Pons (tissue), 1 donor: ENCODE measurements at regions not wholly inside any gene's neighbourhood (a gene's known extent, or its start where the extent isn't known, plus 50 kb on each side); places are given as distances from the start of the nearest gene placed in this dataset.
"Not testable (repeated sequence)": the region's sequence is repeated elsewhere in the genome, so short reads cannot be mapped to it uniquely, and the experiment has no call there.

Experiments used
- DNase-seq: peaks from one replicate; pipeline ENCODE4 v3.0.0-alpha.2; 2016; ENCODE audit warnings: low spot score

DNA sequence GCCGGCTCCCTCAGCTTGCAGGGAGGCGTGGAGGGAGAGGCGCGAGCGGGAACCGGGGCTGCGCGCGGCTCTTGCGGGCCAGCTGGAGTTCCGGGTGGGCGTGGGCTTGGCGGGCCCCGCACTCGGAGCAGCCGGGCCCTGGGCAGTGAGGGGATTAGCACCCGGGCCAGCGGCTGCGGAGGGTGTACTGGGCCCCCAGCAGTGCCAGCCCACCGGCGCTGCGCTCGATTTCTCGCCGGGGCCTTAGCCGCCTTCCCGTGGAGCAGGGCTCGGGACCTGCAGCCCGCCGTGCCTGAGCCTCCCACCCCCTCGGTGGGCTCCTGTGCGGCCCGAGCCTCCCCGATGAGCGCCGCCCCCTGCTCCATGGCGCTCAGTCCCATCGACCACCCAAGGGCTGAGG, 588.9 kb upstream of the SLC35B3 start:
- DNase-seq, result not testable (repeated sequence)

DNA sequence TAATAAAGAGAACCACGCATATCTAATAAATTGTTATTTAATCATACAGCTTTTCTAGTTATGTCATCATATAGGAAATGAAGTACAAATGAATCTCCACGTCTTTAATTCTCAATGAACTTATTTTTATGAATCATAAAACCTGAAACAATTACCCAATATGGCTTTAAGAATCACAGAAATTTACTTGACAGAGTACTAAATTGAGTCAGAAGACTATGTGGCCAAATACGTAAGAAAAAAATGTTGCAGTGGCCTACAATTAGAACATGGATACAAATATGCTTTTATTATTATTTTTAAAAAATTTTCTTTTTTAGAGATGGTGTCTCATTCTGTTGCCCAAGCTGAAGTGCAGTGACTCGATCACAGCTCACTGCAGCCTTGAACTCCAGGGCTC, 584.7 kb upstream of the SLC35B3 start:
- no peak for DNase-seq

DNA sequence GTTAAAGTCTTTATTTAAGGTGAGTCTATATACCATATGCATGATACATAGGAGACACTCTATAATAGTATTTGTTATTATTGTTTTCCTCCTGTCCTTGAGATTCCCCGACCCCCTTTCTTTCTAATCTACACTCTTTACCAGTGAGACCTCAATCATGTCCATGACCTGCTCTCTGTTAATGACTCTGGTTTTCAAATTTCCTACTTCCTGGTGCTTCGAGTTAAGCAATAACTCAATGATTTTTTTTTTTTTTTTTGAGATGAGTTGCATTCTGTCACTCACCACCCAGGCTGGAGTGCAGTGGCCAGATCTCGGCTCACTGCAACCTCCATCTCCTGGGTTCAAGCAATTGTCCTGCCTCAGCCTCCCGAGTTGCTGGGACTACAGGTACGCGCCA, 574.6 kb upstream of the SLC35B3 start:
- no peak for DNase-seq

DNA sequence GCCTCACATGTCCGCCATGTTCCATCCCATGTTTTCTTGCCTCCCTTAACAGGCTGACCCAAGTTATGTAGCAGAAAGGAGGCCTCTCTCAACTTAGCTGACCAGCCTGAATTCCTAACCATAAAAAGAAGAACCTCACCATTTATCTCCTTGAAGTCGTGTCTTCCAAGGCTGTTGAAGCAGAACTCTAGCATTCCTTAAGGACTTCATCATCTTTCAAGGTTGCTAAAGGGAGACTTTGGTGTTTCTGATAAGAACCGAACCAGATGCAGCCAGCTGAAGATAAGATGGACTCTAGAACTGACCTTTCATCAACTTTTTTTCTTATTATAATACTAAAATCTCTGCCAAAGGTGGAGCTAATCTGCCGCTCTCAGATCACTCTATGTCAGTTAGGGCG, 571.7 kb upstream of the SLC35B3 start:
- DNase-seq, result no peak

DNA sequence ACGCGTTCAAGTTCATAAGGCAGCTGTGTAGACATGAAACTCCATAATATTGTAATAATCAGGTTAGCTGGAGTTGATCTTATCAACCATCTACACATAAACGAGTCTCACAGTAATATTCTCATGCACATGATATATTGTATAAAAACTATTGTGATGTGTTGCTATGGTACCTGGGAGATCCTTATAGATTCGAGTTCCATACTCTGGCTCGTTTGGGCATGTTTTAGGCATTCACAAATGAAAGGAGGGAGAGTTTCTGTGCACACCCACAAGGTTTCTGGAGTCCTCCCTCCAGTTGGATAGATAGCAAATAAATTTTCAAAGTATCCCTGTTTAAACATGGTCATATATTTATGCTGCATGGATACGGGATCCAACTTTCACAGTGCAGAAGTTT, 567.5 kb upstream of the SLC35B3 start:
- no peak for DNase-seq

DNA sequence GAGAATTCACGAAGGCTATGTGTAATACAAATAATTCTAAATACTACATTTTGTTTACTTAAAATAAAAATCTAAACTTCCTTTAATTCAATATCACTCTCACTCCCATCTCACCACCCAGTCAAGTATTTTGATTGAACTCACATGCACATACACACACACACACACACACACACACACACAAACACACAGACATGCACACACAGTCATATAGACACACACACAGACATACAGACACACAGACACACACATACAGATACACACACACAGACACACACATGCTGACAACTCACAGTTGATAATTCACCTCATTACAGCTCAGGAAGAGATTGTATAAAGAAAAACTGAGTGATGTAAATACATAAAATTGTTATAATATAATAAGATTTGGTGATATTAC, 559.8 kb upstream of the SLC35B3 start:
- no peak for DNase-seq

DNA sequence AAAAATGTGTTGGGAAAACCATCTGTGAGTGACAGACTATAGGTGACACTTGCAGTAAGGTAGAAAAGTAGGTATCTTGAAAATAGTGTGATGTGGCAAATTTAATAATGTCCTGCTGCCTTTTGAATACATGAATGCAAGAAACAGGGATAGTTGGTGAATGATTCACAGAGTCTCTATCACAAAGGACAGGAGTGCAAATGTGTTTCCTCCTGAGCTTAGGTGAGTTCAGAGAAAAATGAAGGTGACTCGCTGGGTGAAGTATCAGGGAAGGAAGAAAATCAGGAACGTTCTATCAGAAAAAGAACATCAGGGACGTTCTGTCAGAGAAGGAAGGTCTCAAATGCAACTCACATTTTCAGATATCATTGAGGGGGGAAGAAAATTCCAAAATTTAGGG, 557.8 kb upstream of the SLC35B3 start:
- DNase-seq, result no peak

DNA sequence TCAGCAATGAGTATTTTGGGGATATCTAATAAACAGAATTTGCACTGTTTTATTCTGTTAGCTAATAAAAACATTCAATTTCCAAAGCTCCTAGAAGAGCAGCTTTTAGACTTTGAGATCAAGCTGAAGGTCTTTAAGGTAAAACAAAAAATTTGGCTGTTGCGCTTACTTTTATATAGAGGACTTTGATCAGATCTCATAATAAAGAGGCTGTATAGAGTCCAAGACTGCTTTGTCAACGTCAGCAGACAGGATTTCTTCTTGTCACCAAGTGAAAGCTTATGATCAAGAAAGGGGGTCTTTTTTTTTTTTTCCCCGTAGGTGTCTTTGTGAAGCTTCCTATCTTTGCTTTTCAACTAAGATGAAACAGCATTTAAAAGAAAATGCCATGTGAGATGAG, 556.5 kb upstream of the SLC35B3 start:
- no peak for DNase-seq

DNA sequence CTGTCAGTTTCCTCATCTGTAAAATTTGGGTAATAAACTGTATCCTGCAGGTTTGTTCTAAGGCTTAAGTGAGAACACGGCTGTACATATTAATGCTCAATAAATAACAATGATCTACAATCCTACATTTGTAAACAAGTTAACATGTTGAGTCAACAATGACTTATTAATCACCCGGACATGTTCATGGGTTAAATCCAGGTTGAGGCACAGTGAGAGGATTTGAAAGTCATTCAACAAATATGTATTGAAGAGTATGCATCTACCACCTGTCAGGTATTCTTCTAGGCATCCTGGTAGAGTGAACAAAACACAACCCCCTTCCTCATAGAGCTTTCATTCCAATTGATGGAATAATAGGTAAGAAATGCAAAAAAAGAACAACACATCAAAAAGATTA, 554.7 kb upstream of the SLC35B3 start:
- DNase-seq, result no peak

DNA sequence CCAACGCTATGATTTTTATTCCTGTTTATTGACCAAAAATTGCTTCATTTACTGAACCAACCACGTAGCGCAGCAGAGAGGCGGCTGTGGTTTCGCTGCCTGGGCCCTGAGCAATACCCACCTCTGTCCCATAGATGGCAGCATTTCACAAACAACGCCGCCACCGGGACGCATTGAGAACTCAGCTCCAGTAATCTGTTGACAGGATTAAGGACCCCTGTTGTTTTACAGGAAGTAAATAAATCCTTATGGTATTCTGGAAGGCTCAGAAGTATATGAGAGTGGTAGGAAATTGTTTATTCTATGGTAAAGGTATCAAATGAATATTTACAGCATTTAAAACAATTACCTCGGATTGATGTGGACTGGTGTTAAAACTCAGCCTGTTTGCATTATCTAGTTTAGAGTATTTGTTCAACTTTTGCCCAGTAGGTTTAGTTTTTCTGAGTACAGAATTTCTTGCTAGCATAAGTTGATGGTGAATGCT, 547.9 kb upstream of the SLC35B3 start:
- peak; percentile 53 for DNase-seq

DNA sequence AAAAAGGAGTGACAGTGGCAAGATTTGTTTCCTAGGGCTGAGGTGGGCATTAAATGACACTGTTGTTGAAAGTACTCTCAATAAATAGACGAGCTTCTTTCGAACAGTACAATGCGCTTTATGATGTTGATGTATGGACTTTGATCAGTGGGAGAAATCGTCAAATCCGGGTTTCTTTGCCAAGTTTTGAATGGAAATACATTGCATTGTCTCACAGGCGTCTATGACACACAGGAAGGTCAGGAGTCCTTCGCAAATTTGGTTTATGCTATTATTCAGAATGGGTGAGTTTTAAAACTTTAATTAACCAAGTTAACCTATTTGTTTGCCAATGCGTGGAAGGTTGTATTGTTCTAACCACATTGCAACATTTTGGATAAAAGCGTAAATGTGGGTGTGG, 547.3 kb upstream of the SLC35B3 start:
- no peak for DNase-seq

DNA sequence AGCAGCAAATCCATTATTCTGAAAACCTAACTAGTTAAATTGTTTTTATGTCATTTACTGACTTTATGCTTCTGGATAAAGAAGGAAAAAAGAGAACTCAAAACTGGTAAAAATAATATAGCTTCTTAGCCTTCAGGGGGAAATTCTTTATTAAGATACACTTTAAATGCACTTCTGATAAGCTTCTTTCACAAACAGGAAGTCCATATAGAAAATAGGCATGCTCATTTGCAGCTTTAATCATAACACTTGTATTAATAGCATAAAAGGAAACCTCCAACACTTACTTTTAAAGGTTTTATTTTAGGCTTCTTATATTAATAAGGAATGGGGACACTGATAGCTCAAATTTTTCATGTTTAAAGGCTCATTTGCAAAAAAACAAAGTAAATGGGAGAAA, 538.0 kb upstream of the SLC35B3 start:
- no peak for DNase-seq

DNA sequence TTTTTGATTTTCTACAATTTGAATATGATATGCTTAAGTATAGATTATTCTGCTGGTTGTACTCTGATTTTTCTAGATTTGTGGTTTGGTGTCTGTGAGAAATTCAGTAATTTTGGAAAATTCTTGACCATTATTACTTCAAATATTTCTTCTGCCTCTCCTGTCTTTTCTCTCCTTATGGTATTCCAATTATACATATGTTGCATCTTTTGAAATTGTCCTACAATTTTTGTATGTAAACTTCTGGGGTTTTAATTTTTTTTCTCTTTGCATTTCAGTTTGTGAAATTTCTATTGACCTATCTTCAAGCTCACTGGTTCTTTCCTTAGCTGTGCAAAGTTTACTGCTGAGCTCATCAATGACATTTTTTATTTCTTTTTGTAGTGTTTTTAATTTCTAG, 534.4 kb upstream of the SLC35B3 start:
- no peak for DNase-seq

DNA sequence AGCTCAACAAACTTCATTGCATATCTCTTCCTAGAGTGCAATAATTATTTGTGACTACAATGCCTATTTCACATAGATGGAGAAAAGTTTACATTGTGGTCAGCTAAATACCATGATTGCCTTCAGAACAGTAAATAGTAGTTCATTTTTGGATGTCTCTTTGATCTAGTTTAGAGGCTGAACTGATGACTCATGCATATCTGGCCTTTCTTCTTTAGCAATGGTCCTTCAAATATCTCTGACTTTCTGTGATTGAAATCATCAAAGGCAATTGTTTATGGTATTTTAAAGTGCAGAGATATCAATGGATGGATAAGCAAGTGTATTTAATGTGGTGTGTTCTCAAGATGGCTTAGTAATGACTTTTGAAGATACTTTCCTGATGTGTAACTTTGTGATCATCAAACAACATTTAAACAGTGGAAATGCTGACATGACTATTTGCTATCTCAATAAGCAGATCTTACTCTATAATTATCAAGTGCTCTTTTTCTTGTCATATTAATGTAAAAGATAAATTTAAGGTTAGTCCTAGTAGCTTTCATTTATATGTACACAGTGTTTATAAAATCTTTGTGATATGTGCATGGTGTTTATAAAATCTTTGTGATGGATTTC, 523.7 kb upstream of the SLC35B3 start:
- DNase-seq, result no peak

DNA sequence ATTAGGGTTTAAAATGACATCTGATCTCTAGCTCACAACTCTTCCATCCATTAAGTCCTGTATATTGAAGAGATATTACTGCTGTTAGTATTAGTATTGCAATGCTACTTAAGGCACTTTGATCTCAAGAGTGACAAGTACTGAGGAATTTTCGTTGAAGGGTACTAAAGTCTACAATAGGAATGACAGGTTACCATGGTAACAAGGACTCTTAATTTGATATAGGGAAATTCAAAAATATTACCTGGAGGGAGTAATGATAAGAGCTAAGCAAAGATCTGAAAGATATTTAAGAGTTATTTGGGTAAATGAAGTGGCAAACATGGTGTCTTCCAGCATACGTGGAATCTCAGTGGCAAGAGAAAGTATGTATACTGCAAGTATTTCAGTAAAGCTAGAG, 518.0 kb upstream of the SLC35B3 start:
- no peak for DNase-seq

DNA sequence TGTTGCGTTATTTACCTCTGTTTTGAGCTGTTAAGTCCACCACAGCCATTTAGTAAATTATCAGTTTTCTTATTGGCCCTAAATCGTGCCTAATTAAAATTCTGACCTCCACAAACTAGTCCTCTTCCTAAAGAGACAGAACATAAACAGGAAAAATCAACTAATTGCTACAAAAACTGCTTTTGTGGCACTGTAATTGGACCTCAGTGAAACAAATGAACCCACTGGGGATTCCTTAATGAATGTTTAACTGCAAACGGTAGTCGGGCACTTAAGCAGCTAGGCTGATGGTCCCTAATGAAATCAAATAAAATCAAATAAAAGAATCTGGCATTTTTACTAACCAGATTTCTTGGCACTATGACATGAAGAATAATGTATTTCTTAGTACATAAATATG, 513.4 kb upstream of the SLC35B3 start:
- DNase-seq, result no peak

DNA sequence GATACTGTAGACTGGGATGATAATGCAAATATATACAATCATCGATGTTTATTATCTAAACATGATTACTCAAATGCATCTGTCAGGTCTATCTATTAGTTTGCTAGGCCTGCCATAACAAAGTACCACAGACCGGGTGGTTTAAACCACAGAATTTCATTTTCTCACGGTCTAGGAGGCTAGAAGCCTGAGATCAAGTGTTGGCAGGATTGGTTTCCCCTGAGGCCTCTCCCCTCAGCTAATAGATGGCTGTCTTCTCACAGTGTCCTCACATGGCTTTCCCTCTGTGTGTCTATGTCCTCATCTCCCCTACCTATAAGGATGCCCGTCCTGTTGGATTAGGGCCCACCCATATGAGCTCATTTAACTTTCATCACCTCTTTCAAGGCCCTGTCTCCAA, 512.6 kb upstream of the SLC35B3 start:
- no peak for DNase-seq

DNA sequence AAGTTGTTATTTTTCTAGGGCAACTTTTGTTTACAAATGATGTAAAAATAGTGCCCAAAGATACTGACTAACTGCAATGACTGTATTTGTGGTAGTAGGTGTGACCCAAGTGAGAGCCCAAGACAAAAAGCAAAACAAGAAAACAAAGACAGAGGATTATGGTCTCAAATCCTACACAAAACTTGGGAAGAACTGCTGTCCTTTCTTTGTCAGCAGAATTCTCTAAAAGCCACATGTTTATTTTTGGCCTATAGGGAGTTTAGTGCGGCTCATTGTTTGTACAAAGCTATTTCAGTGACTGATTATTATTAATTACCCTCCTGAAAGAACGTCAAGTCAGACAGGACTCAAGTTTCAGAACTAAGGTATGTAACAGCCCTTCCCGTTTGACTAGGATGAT, 509.2 kb upstream of the SLC35B3 start:
- no peak for DNase-seq

DNA sequence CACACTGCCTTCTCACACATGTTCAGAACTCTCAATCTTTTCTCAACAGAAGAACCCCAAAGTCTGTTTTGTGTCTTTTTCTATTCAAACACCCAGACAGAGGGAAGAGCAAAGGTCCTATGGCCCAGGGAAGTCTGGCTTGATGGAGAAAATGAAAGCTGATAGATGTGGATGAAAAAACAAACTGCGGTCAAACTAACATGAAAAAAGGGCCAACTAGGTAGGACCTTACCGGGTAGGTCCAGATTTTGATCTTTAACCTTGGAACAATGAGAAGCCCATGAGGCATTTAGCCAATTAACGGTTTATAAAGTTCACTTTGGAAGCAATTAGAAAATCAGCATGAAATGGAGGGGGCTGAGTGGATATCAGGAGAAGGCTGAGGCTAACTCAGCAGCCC, 507.7 kb upstream of the SLC35B3 start:
- DNase-seq, result no peak

DNA sequence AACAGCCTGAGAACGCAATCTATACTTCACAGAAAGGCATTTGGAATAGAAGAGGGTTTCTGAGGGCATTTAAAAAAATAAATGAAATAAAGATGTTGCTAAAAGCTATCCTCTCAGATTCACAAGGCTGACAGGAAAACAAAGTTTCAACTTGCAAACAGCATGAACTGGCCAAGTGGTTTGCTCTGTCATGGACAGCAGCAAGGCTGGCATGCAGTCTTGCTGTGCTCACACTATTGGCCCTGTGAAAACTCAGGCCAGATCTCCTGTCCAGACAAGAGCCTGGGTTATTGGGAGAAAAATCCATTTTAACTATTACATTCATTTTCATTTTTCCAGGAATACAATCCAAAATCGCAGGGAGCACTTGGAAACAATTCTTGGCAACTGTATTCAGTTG, 506.2 kb upstream of the SLC35B3 start:
- DNase-seq, result no peak

DNA sequence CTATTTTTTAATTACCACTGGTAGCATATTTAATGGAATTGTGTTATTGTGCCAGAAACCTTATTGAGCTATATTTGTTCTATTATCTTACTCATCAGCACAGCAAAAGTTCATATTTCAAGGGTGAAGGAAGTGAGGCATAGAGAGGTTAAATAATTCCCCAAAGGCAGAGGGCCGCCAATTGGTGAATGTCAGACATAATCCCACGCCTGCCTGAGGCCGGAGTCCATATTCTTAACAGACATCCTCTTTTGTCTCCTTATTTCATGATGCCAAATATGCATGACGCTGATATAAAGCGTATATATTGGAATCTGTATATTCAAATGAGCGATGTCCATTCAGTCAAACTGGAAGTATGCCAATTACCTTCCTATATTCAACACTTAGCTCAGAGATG, 505.0 kb upstream of the SLC35B3 start:
- DNase-seq, result no peak

DNA sequence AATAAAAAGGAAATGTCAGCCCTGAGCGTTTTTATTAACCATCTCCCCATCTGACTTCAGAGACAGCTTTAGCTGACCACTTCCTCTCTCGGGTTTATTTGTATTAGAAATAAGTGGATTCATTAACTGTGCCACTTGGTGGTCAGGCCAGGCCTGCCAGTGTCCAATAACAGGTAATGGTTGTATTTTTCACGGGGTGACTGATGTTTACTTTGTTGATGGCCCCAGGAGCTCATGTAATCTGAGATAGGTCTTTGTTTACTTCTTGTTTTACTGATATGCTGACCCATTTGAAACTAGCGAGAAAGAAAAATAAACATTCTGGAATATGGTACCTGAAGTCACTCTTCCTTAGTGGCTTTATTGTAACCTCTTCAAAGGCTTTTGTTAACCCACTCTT, 504.3 kb upstream of the SLC35B3 start:
- no peak for DNase-seq

DNA sequence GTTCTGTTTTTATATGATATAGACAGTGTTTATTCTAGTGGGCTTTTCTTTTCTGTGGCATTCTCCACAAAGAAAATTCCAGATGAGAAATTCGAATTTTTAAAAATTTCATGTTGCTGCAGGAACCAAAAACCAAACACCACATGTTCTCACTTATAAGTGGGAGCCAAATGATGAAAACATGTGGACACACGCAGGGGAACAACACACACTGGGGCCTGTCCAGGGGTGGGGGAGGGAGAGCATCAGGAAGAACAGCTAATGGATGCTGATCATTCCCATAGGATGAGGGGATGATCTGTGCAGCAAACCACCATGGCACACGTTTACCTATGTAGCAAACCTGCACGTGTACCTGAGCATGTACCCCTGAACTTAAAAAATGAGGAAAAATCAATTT, 499.0 kb upstream of the SLC35B3 start:
- DNase-seq, result no peak

DNA sequence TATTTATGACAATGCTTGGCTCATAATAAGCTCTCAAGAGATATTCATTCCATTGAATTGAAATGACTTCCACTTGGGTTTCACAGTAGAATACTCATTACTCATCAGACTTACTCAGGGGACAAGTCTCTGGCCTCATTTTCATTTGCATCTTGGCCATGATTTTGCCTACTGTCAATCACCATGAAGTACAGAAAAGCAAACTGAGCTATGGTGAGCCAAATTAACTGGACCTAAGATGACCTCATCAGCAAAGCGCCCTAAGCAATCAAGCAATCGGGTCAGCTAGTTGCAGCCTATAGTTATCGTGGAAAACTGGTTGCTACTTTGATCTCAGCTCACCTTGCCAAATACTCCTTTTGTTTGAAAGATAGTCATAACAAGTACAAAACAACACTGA, 494.7 kb upstream of the SLC35B3 start:
- no peak for DNase-seq

DNA sequence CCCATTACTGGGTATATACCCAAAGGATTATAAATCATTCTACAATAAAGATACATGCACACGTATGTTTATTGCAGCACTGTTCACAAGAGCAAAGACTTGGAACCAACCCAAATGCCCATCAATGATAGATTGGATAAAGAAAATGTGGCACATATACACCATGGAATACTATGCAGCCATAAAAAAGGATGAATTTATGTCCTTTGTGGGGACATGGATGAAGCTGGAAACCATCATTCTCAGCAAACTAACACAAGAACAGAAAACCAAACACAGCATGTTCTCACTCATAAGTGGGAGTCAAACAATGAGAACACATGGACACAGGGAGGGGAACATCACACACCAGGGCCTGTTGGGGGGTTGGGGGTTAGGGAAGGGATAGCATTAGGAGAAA, 484.9 kb upstream of the SLC35B3 start:
- not testable (repeated sequence) for DNase-seq
